Stimulated activated CD8-positive, alpha-beta memory T cell treated with anti-CD3 and anti-CD28 coated beads, Interleukin-15, amount 100 ng/mL, for 48 hours (primary cell): ENCODE measurements at regions not wholly inside any gene's neighbourhood (a gene's known extent, or its start where the extent isn't known, plus 50 kb on each side); places are given as distances from the start of the nearest gene placed in this dataset.

Source experiments
- DNase-seq, 2 donors: peaks; one replicate each; pipeline ENCODE4 v3.0.0-alpha.2; 2020; ENCODE audit warnings: low read depth in 2 of 2

DNA sequence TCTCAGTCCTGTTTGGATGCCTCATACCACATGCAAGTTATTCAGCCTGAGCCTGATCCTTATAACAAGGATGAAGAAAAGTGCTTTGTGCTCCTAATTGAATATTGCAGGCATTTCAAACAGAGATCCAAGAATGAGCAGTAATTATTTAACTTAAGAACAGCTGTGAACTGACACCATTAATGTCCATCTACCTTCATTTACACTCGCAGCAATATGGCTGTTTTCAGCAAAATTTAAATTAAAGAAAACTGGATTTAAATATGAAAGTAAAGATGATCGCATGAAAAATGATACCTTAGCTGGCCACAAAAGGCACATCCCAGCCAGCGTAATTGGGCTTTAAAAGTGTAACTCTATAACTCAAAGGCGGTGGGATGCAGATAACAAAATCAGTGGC lies 466.3 kb downstream of the GALC start:
- DNase-seq, result no peak

- no peak for DNase-seq
Measured at GRCh38 chr14:87524011-87524410, 469.0 kb downstream of the GALC start.

DNA sequence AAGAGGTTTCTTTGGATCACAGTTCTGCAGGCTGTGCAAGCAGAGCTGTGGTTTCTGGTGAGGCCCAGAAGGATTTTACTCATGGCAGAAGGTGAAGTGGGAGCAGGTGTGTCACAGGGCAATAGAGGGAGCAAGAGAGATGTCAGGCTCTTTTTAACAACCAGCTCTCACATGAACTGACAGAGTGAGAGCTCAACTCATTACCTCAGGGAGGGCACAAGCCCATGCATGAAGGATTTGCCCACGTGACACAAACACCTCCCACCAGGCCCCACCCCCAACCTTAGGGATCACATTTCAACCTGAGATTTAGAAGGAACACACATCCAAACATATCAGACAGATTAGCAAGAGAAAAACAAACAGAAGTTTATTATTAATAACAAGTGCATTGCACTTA lies 470.4 kb downstream of the GALC start:
- DNase-seq, result no peak

DNA sequence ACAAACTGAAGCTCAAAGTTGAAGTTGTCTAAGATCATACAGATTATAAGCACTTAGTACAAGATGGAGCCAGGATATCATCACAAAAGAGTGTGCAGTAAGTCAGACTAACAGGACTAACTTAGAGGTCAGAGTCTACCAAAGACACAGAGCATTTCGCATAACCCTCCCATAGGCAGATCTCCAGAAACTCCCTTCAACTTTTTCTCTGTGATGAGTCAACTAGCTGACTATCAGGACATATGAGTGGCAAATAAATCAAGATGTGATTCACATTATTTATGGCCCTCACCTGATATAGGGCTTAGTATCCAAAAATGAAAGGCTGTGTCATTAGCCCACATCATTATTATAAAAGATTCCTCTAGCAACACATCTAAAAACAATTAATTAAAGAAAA lies 484.6 kb downstream of the GALC start:
- DNase-seq, result no peak

DNA sequence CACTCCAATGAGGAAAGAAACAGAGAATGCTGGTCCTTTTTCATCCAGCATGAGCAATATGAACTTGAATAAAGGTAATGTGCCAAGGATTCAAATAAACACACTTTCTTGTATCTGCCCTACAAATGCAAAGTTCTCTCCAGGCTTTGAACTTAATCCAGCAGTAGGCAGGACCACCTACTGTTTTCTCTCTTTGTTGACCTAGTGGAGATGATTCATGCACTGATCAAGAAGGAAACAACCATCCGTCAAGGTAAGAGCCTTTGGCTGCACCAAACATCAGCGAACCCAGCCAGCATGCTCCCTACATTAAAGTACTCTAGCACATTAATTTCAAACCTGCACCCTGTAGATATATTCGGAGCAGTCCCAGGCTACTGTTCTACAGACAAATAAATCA lies 489.3 kb downstream of the GALC start:
- no peak for DNase-seq

- no peak for DNase-seq
Measured at GRCh38 chr14:87497301-87497700, 495.7 kb downstream of the GALC start.

- DNase-seq, result no peak
Measured at GRCh38 chr14:87494010-87494409, 499.0 kb downstream of the GALC start.

GRCh38 chr14:87492561-87492960 lies 500.4 kb downstream of the GALC start:
- no peak for DNase-seq

DNA sequence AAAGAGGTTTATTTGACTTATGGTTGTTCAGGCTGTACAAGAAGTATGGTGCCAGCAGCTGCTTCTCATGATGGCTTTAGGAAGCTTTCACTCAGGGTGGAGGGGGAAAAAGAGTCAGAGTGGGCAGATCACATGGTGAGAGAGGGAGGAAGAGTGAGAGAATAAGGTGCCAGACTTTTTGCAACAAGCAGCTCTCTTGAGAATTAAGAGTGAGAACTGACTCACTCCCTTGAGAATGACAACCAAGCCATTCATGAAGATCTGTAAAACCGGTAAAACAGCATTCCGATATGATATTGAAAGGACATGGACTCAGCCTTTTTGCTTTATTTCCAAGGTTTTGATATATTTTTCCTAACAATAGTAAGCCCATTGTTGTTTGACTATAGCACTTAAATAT lies 501.2 kb downstream of the GALC start:
- DNase-seq, result no peak

GRCh38 chr14:87489196-87489819 lies 503.7 kb downstream of the GALC start:
- DNase-seq, result no peak

- DNase-seq, result no peak
Measured at GRCh38 chr14:87483271-87484260, 509.4 kb downstream of the GALC start.

GRCh38 chr14:87468531-87468930 lies 524.5 kb downstream of the GALC start:
- no peak for DNase-seq

- DNase-seq, result no peak
Measured at GRCh38 chr14:87467578-87467977, 525.4 kb downstream of the GALC start.

DNA sequence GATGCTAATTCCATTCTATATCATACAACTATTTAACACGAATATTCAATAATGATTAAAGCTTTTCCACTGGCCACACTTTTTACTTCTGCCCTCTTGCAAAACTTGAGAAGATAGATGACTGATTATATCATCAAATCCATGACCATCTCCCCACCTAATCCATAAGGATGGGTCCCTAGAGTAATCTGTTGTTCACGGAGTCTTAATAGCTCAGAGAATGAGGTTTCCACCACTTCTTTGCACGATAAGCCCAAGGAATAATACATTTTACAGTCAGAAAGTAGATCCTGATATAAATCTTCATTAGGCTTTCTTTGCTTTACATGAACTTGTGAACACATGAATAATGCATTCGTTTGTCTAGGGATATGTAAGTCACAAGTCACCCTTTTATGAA lies 527.2 kb downstream of the GALC start:
- DNase-seq, result no peak

GRCh38 chr14:87461704-87462103 lies 531.3 kb downstream of the GALC start:
- no peak for DNase-seq

DNA sequence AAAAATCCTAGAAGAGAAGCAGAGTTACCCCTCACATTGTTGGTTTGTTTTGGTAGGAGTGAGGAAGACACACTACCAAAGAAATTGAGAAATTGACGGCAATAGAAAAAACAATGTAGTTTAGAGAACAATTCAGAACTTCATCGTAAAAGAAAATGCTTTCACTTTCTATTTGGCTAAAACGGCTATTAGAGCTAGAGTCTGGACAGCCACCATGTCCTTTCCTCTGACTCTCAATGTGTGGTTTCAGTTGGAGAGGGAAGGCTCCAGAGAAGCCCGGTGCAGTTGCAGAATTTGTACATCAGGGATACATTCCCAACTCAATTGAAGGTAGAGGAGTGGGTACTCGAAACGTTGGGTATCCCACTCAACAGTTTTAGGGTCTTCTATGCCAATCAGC lies 535.3 kb downstream of the GALC start:
- no peak for DNase-seq

DNA sequence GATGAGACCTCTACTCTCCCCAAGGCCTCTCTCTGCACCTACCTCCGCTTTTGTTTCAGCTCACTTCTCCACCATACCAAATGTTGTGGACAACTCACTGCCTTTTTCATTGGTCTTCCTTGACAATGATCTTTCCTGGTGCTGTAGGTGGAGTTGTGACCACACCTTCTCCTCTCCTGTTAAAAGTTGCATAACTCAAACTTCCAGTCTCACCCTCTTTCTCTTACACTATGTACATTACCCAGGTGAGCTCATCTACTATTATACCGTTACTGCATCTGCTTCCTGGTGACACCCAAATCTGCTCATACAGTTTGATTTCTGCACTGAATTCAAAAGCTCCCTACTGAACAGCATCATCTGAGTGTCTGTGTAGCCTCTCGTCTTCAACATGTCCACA lies 542.8 kb downstream of the GALC start:
- no peak for DNase-seq

- DNase-seq, result no peak
Measured at GRCh38 chr14:87449016-87449415, 544.0 kb downstream of the GALC start.

GRCh38 chr14:87443787-87444186 lies 549.2 kb downstream of the GALC start:
- DNase-seq, result no peak

GRCh38 chr14:87443039-87443438 lies 549.9 kb downstream of the GALC start:
- DNase-seq, result no peak

DNA sequence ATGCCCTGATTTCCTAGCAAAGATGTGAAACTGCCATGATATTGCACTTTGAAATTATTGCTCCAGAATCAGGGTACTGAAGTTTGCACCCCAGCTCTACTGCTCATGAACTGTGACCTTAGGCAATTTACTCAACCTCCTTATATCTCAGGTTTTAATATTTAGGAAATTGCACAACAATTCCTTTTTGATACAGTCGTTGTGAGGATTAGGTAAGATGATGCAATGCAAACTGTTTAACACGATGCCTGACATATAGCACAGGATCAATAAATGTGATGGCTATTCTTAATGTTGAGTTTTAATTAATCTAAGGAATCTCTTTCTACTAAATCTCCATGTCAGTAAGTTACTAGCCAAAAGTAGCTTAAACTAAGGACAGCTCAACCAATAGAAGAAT lies 555.8 kb downstream of the GALC start:
- no peak for DNase-seq

DNA sequence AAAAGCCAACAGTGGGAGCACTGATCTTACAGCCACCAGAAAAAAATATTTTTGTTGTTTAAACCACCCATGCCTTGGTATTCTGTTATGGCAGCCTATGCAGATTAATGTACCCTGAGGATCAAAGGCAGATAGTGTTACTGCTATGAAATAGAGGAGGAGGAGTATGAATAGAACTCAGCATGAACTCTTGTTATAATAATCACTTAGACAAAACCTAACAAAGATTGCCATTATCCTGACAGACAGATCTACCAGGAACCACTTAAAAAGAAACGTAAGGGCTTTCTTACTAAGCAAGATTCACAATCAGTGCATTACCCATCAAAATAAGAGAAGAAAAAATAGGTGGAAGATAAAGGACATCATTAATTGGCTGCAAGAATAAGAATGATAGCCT lies 558.3 kb downstream of the GALC start:
- DNase-seq, result no peak

DNA sequence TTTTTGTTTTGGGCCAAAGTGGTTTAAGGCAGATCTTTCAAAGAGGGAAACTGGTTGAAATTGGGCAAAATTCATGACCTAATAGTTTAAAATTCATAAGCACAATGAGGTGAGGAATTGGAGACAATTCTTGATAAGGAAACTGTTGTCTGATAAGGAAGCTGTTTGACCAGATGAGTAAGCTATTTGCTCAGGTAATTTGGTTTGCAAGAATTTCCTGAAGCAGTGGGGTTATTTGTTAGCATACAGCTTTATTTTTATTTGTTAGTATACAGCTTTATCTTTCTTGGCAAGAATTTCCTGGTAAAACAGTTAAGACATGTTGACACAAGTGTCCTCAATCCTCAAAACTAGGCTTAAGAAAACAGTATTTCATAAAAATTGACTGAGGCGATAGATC lies 559.0 kb downstream of the GALC start:
- DNase-seq, result no peak
